ENCODE measurements at regions not wholly inside any gene's neighbourhood (a gene's known extent, or its start where the extent isn't known, plus 50 kb on each side); places are given as distances from the start of the nearest gene placed in this dataset.
A peak's percentile ranks its signal among the peaks of the same experiment; 100 is the strongest.

DNA sequence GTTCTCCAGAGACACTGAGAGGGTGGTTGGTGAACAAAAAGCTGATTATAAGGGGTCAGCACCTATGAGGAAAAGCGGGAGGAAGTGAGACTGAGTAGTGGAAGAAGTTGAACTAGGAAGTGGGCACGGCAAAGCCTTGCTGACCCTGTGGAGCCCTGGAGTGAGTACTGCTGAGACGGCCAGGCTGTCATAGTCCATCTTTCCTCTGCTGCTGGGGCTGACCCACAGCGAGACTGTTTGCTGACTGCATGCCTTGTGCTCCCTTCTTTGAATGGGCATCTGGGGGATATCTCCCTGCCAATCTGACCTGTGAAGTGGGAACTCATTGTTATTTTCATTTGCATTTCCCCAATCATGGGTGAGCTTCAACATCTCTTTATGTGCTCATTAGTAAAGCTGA, 92.4 kb upstream of the LDAH start:
- H3K4me3 ChIP-seq (ENCODE audit: low read depth, low read length): no peak overlapping the region
- H3K27ac ChIP-seq (ENCODE audit: low read depth, low read length): no peak overlapping the region
- peaks cover 29% of the 10 kb centered on the region for H3K4me1 ChIP-seq (ENCODE audit: control insufficient read depth, insufficient read depth, low read length)
- H3K9me3 ChIP-seq (ENCODE audit: control insufficient read depth, insufficient read depth, low read length): no peaks in the 10 kb centered on the region
- DNase-seq (ENCODE audit: low read depth in 4 of 6, low spot score in 6 of 6): peak in 1 of 6 donors; percentile 27
- 58% methylated on average over 4 of the region's 4 CpGs for WGBS (ENCODE audit: insufficient coverage)
- H3K36me3 ChIP-seq (ENCODE audit: control insufficient read depth, insufficient read depth, low read length): no peaks in the 10 kb centered on the region
- H3K27me3 ChIP-seq (ENCODE audit: control insufficient read depth, insufficient read depth, low read length): no peaks in the 10 kb centered on the region

DNA sequence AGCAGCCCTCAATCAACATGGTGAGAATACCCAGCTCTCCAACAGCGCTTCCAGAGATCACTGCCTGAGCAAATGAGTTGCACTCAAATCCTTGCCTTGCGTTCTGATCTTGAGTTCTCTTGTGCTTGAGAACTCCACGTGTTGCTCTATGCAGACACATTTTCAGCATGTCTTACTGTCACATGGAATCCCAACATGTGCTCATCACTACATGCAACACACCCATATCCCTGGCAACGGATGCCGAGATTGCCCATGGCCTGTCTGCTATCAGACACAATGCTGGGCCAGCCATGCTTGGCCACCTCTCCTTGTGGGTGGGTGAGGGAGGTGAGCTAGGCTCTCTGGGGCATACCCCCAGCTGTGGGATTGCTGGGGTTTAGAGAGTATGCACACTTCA, 91.9 kb upstream of the LDAH start:
- Histone ChIP-seq H3K27ac (ENCODE audit: low read depth, low read length) (no peak overlapping the region), H3K4me1 (ENCODE audit: control insufficient read depth, insufficient read depth, low read length) (peaks cover 29% of the 10 kb centered on the region), H3K9me3 (ENCODE audit: control insufficient read depth, insufficient read depth, low read length) (no peaks in the 10 kb centered on the region), H3K4me3 (ENCODE audit: low read depth, low read length) (no peak overlapping the region), H3K27me3 (ENCODE audit: control insufficient read depth, insufficient read depth, low read length) (no peaks in the 10 kb centered on the region), H3K36me3 (ENCODE audit: control insufficient read depth, insufficient read depth, low read length) (no peaks in the 10 kb centered on the region)
- WGBS (ENCODE audit: insufficient coverage): 94% methylated on average over 3 of the region's 5 CpGs
- DNase-seq (ENCODE audit: low read depth in 4 of 6, low spot score in 6 of 6): no peak

DNA sequence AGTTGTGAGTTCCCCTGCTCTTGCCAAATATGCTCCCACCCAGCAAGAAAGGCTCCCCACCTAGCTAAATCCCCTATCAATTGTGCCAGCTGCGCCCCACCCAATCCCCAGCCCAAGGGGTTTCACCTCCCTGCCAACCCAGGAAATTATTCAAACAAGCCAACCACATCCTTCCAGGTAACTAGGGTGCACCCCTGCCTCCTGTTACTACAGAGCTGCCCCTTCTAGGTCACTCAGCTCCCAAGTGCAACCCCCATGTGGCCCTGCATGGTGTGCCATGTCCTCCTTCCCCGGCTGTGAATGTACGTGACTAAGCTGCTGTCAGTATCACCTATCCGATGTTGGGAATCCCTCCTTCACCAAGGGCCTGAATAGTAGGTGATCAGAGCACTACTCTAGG, 91.2 kb upstream of the LDAH start:
- Histone ChIP-seq H3K27me3 (ENCODE audit: control insufficient read depth, insufficient read depth, low read length) (no peaks in the 10 kb centered on the region), H3K27ac (ENCODE audit: low read depth, low read length) (no peak overlapping the region), H3K4me3 (ENCODE audit: low read depth, low read length) (no peak overlapping the region), H3K36me3 (ENCODE audit: control insufficient read depth, insufficient read depth, low read length) (no peaks in the 10 kb centered on the region), H3K4me1 (ENCODE audit: control insufficient read depth, insufficient read depth, low read length) (peaks cover 24% of the 10 kb centered on the region), H3K9me3 (ENCODE audit: control insufficient read depth, insufficient read depth, low read length) (no peaks in the 10 kb centered on the region)
- no peak for DNase-seq (ENCODE audit: low read depth in 4 of 6, low spot score in 6 of 6)
- WGBS (ENCODE audit: insufficient coverage): 95% methylated on average over 4 of the region's 4 CpGs

DNA sequence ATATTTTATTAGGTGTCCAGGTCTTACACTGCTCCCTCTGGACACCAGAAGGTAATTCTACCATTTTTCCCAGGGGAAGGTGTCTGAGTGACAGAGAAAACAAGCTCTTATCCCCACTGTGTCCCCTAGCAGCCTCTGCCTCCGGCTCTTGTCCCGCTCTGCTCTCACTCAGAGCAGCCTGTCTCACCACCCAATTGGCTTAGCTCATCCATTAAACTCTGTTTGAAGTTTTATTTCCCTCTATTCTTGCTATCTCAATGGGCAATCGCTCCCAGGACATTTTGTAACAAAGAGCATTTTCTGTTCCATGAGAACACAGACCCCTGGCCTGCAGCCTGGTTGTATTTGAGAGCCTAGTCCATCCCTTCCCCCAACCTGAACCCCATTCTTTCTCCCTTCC, 90.6 kb upstream of the LDAH start:
- Histone ChIP-seq H3K4me3 (ENCODE audit: low read depth, low read length) (no peak overlapping the region), H3K9me3 (ENCODE audit: control insufficient read depth, insufficient read depth, low read length) (no peaks in the 10 kb centered on the region), H3K4me1 (ENCODE audit: control insufficient read depth, insufficient read depth, low read length) (peaks cover 19% of the 10 kb centered on the region), H3K27ac (ENCODE audit: low read depth, low read length) (no peak overlapping the region), H3K27me3 (ENCODE audit: control insufficient read depth, insufficient read depth, low read length) (no peaks in the 10 kb centered on the region), H3K36me3 (ENCODE audit: control insufficient read depth, insufficient read depth, low read length) (no peaks in the 10 kb centered on the region)
- DNase-seq (ENCODE audit: low read depth in 4 of 6, low spot score in 6 of 6): peak in 1 of 6 donors; percentile 4
- 19% methylated on average over 3 of the region's 3 CpGs for WGBS (ENCODE audit: insufficient coverage)

DNA sequence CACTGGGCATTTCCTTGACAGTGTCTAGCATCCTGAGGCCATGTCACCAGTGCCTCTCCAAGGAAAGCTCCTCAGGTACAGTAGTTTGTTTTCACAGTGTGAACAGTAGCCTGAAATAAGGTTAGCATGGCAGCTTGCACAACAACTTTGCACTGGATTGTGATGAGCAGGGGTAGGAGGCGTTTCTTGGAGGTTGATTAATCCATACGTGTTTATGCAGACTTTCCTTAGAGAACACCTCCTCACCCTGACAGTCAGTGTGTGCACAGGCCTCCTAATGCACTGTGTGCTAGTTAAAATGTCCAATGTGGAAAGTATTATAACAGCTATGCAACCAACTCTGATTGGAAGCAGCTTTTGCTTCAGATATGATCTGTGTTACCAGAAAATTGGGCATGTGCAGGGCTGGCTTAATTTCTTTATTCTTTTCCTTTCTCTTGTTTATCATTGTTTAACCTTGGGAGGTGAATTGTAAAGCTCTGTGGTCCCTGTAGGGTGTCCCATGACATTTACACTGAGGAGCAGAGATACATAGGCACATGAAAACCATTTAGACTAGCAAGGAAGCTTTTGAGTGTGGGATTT, 77.2 kb upstream of the LDAH start:
- H3K4me3 ChIP-seq (ENCODE audit: low read depth, low read length): no peak overlapping the region
- H3K4me1 ChIP-seq (ENCODE audit: control insufficient read depth, insufficient read depth, low read length): no peaks in the 10 kb centered on the region
- no peak overlapping the region for H3K27ac ChIP-seq (ENCODE audit: low read depth, low read length)
- no peaks in the 10 kb centered on the region for H3K36me3 ChIP-seq (ENCODE audit: control insufficient read depth, insufficient read depth, low read length)
- H3K9me3 ChIP-seq (ENCODE audit: control insufficient read depth, insufficient read depth, low read length): no peaks in the 10 kb centered on the region
- H3K27me3 ChIP-seq (ENCODE audit: control insufficient read depth, insufficient read depth, low read length): no peaks in the 10 kb centered on the region
- no peak for DNase-seq (ENCODE audit: low read depth in 4 of 6, low spot score in 6 of 6)
- WGBS (ENCODE audit: insufficient coverage): no CpG with 5 or more reads among the region's 2 CpGs

DNA sequence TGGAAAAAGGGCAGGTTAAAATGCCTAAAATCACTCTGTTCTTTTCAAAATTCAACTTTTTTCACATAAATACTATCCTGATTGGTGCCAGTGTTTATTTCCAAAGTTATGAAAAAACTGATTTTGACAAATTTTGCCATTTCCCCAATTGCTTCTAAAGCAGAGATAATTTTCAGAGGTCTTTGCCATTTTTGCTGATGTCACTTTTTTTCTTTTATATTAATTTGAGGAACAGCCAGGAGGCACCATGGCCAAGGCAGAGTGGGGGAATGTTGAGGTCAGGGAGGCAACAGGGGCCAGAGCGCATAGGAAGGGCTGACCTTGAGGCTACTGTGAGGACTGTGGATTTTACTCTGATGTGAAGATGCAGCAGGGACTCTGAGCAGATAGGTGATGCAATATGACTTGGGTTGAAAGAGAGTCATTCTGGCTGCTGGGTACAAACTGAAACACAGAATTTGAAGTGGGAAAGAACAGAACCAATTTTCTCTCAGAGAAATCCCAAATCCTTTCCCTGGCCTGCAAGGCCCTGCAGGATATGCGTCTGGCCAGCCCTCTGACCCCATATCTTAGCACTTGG, 75.1 kb upstream of the LDAH start:
- no peaks in the 10 kb centered on the region for H3K27me3 ChIP-seq (ENCODE audit: control insufficient read depth, insufficient read depth, low read length)
- H3K9me3 ChIP-seq (ENCODE audit: control insufficient read depth, insufficient read depth, low read length): peaks cover 2% of the 10 kb centered on the region
- no peak for DNase-seq (ENCODE audit: low read depth in 4 of 6, low spot score in 6 of 6)
- H3K4me3 ChIP-seq (ENCODE audit: low read depth, low read length): no peak overlapping the region
- H3K27ac ChIP-seq (ENCODE audit: low read depth, low read length): no peak overlapping the region
- no peaks in the 10 kb centered on the region for H3K4me1 ChIP-seq (ENCODE audit: control insufficient read depth, insufficient read depth, low read length)
- H3K36me3 ChIP-seq (ENCODE audit: control insufficient read depth, insufficient read depth, low read length): no peaks in the 10 kb centered on the region
- WGBS (ENCODE audit: insufficient coverage): 92% methylated on average over 2 of the region's 2 CpGs

DNA sequence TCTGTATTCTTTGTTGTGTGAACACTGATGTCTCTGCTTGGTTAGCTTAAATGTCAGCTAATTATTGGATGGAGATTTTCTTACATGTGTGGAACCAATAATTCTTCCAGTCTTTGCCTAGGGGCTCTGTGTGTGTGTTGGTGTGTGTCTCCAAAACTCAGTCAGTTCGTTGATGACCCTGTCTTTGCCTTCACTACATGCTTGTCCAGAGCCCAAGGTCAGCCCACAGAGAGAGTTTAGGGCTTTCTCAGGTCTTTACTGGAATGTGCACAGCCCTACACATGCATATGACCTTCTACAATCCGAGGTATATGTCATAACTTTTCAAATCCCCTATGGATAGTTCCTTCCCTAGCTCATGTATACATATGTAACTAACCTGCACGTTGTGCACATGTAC, 74.1 kb upstream of the LDAH start:
- no peaks in the 10 kb centered on the region for H3K4me1 ChIP-seq (ENCODE audit: control insufficient read depth, insufficient read depth, low read length)
- H3K9me3 ChIP-seq (ENCODE audit: control insufficient read depth, insufficient read depth, low read length): peaks cover 2% of the 10 kb centered on the region
- no peak for DNase-seq (ENCODE audit: low read depth in 4 of 6, low spot score in 6 of 6)
- no peak overlapping the region for H3K27ac ChIP-seq (ENCODE audit: low read depth, low read length)
- no peak overlapping the region for H3K4me3 ChIP-seq (ENCODE audit: low read depth, low read length)
- WGBS (ENCODE audit: insufficient coverage): no CpG with 5 or more reads among the region's 3 CpGs
- no peaks in the 10 kb centered on the region for H3K27me3 ChIP-seq (ENCODE audit: control insufficient read depth, insufficient read depth, low read length)
- no peaks in the 10 kb centered on the region for H3K36me3 ChIP-seq (ENCODE audit: control insufficient read depth, insufficient read depth, low read length)

DNA sequence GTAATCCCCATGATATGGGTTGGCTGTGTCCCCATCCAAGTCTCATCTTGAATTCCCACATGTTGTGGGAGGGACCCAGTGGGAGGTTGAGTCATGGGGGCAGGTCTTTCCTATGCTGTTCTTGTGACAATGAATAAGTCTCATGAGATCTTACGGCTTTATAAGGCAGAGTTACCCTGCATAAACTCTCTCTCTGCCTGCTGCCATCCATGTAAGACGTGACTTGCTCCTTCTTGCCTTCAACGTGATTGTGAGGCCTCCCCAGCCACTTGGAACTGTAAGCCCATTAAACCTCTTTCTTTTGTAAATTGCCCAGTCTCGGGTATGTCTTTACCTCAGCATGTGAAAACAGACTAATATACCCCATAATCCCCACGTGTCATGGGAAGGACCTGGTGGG, 61.9 kb upstream of the LDAH start:
- no peak for DNase-seq (ENCODE audit: low read depth in 4 of 6, low spot score in 6 of 6)
- 69% methylated on average over 3 of the region's 5 CpGs for WGBS (ENCODE audit: insufficient coverage)
- Histone ChIP-seq H3K27me3 (ENCODE audit: control insufficient read depth, insufficient read depth, low read length) (no peaks in the 10 kb centered on the region), H3K27ac (ENCODE audit: low read depth, low read length) (no peak overlapping the region), H3K4me1 (ENCODE audit: control insufficient read depth, insufficient read depth, low read length) (no peaks in the 10 kb centered on the region), H3K9me3 (ENCODE audit: control insufficient read depth, insufficient read depth, low read length) (no peaks in the 10 kb centered on the region), H3K4me3 (ENCODE audit: low read depth, low read length) (no peak overlapping the region), H3K36me3 (ENCODE audit: control insufficient read depth, insufficient read depth, low read length) (no peaks in the 10 kb centered on the region)

DNA sequence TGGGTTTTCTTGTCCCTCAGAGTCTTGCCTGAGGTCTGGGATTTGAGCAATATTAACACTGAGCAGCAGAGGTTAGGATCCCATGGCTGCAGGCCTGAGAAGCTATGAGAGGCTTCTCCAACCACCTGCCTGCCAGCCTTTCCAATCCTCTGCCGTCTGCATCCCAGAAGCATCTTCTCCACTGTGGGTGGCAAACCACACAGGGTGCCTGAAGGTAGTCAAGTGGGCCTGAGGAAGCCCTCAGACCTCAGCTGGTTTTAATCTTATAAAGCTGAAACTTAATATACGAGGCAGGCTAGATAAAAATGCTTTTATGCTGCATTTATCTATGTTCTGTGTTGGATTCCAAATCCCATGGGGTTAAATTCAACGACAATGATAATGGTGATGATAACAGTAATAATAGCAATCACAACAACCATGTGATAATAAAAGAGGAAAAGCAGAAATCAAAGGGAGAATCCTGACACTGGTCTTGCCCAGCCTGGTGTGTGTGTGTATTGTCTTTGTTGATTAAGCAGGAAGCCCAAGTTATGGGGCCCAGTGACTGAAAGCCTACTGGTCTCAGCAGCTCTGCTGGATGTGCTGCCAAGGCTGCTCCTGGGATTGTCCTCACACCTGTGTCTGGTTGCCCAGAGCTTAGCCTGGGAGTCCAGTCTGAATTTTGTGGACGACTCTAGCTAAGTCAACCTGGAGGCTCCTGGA, 59.7 kb upstream of the LDAH start:
- Histone ChIP-seq H3K4me3 (ENCODE audit: low read depth, low read length) (no peak overlapping the region), H3K27me3 (ENCODE audit: control insufficient read depth, insufficient read depth, low read length) (no peaks in the 10 kb centered on the region), H3K9me3 (ENCODE audit: control insufficient read depth, insufficient read depth, low read length) (no peaks in the 10 kb centered on the region), H3K36me3 (ENCODE audit: control insufficient read depth, insufficient read depth, low read length) (no peaks in the 10 kb centered on the region), H3K4me1 (ENCODE audit: control insufficient read depth, insufficient read depth, low read length) (no peaks in the 10 kb centered on the region), H3K27ac (ENCODE audit: low read depth, low read length) (no peak overlapping the region)
- no peak for DNase-seq (ENCODE audit: low read depth in 4 of 6, low spot score in 6 of 6)
- 77% methylated on average over 2 of the region's 4 CpGs for WGBS (ENCODE audit: insufficient coverage)

DNA sequence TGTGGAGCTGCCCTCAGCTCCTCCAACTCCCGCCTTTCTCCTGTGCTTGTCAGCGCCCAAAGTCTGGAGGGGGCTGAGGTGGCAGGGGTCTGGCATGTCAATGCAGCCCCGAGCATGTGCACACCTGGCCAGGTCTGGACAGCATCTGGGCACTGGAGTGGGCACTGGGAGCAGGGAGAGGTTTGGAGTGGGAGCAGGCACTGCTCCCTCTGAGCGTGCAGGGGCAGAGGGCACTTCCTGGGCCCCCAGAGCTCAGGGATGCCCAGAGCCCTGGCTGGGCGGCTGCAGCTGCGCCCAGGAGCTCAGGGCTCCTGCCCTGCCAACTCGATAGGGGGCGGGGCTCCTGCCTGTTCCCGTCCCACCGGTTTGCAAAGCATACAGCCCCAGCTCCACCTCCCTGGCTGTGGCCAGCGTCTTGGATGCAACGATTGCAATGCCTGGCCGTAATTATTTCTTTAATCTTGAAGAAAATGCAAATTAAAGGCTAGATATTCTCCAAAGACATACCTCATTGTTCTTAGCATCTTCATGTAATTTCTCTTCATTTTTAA, 57.4 kb upstream of the LDAH start:
- Histone ChIP-seq H3K36me3 (ENCODE audit: control insufficient read depth, insufficient read depth, low read length) (no peaks in the 10 kb centered on the region), H3K9me3 (ENCODE audit: control insufficient read depth, insufficient read depth, low read length) (no peaks in the 10 kb centered on the region), H3K4me3 (ENCODE audit: low read depth, low read length) (no peak overlapping the region), H3K27me3 (ENCODE audit: control insufficient read depth, insufficient read depth, low read length) (no peaks in the 10 kb centered on the region), H3K4me1 (ENCODE audit: control insufficient read depth, insufficient read depth, low read length) (no peaks in the 10 kb centered on the region), H3K27ac (ENCODE audit: low read depth, low read length) (no peak overlapping the region)
- 75% methylated on average over 11 of the region's 13 CpGs for WGBS (ENCODE audit: insufficient coverage)
- no peak for DNase-seq (ENCODE audit: low read depth in 4 of 6, low spot score in 6 of 6)
